ENCODE measurements at regions not wholly inside any gene's neighbourhood (a gene's known extent, or its start where the extent isn't known, plus 50 kb on each side); places are given as distances from the start of the nearest gene placed in this dataset.

DNA sequence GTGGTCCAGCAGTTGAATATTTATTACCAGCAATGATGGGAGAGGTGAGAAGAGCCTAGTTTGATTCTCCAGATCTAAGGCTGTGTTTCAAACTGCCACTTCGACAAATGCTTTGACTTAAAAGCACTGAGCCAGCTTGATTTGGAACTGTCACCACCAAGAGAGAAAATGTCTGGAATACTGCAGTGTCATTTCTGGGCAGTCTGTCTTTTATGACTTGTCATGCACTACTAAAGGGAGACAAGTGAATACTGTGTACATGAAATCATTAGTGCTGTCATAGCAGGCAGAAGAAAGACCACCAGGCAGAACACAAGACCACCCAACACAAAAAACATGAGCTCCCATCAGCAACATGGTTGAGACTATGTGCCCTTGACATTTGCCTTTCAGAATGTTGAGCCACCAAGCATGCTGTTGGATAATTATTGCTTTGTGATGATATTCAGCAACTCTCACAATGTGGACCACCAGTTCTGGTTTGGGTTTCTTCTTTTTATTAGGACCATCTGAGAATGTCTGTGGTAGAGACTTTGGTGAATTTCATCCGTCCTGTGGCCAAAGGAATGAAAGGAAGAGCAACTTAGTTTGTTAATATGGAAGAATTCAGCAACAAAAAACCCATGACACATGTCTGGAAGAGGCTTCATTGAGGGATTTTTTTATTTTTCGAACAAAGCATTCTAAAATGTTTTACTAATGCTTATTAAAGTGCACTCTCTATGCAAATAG, 125.8 kb downstream of the NTMT2 start:
- Histone ChIP-seq H3K36me3 (ENCODE audit: control insufficient read depth in 4 of 4, insufficient read depth in 4 of 4, low read length in 3 of 4) (no peaks in the 10 kb centered on the region), H3K9me3 (ENCODE audit: control extremely low read depth in 1 of 5, control insufficient read depth in 4 of 5, insufficient read depth in 2 of 5, low read depth in 1 of 5, low read length in 4 of 5) (peaks cover 0 to 3% (median 0%) of the 10 kb centered on the region in 5 experiments), H3K27me3 (replicated peaks in 2 of 5; ENCODE audit: control insufficient read depth in 4 of 5, insufficient read depth in 5 of 5, low read length in 4 of 5) (no peaks in the 10 kb centered on the region), H3K27ac (ENCODE audit: insufficient read depth in 1 of 2, low read depth in 1 of 2, low read length in 2 of 2, poor library complexity in 1 of 2, severe bottlenecking in 2 of 2) (no peak overlapping the region), H3K4me3 (ENCODE audit: control insufficient read depth in 1 of 7, extremely low read depth in 1 of 7, insufficient read depth in 4 of 7, low read depth in 2 of 7, low read length in 6 of 7) (no peak overlapping the region), H3K4me1 (ENCODE audit: control extremely low read depth in 1 of 4, control insufficient read depth in 4 of 4, insufficient read depth in 4 of 4, low read length in 3 of 4) (no peaks in the 10 kb centered on the region)
- WGBS (ENCODE audit: insufficient coverage): 100% methylated on average over 1 of the region's 3 CpGs
- ChIA-PET CTCF (no interaction called here), POLR2A (no interaction called here)
- no peak for DNase-seq

DNA sequence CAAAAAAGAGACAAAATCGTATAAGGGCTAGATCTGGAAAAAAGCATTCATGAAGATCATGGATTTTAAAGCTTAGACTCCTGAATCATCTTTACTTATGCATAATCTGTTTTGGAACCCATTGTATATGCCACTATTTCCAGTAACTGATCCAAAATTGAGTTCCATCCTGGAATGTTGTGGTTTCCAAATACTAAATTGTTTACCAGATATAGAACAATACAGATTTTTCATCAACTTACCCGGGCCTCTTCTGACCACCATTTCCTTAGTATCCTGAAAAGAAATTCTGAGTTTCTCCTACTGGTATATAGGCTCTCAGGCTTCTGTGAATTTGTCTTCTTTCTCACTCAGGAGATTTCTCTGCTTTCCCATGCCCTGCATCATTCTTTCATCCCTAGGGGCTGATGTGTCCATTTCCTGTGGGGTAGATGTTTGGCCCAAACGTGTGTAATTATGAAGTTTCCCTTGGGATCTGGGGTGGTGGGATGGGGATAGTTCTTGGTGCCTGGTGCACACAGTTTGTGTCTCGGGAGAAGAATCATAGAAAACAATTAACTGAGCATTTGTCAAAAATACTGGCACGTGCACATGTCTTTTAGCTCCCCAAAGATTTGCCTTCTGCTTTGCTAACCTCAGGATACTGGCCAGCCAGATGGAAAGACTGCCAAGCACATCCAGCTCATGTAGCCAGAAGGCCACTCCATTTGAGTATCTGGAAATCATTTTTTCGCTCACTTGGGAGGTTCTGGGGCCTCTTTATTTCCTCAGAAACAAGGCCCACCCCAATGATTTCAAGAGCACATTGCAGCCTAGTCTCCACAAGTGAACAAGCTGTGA, 127.8 kb downstream of the NTMT2 start:
- CTCF ChIA-PET: no interaction called here
- 83% methylated on average over 4 of the region's 6 CpGs for WGBS (ENCODE audit: insufficient coverage)
- no peaks in the 10 kb centered on the region for H3K27me3 ChIP-seq (replicated peaks in 2 of 5; ENCODE audit: control insufficient read depth in 4 of 5, insufficient read depth in 5 of 5, low read length in 4 of 5)

DNA sequence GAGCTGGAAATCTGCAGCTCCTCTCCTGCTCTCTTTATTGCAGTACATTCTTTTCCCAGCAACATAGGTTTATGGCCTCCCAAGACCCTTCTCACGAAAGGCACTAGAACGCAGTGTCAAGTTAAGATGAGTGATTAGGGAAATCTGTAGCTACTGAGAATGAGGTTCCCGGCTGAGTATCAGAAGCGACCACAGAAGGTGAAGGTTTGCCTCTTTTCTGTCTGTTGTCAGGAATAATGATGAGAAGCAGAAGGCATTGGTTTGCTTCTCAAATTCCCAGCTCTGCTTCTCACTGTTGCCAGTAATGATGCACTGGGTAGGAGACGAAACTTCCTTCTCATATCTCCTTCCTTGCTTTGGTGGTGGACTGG, 128.4 kb downstream of the NTMT2 start:
- Histone ChIP-seq H3K9me3 (ENCODE audit: control extremely low read depth in 1 of 5, control insufficient read depth in 4 of 5, insufficient read depth in 2 of 5, low read depth in 1 of 5, low read length in 4 of 5) (peaks cover 0 to 3% (median 0%) of the 10 kb centered on the region in 5 experiments), H3K27ac (ENCODE audit: insufficient read depth in 1 of 2, low read depth in 1 of 2, low read length in 2 of 2, poor library complexity in 1 of 2, severe bottlenecking in 2 of 2) (no peak overlapping the region), H3K4me1 (ENCODE audit: control extremely low read depth in 1 of 4, control insufficient read depth in 4 of 4, insufficient read depth in 4 of 4, low read length in 3 of 4) (no peaks in the 10 kb centered on the region), H3K36me3 (ENCODE audit: control insufficient read depth in 4 of 4, insufficient read depth in 4 of 4, low read length in 3 of 4) (no peaks in the 10 kb centered on the region), H3K4me3 (ENCODE audit: control insufficient read depth in 1 of 7, extremely low read depth in 1 of 7, insufficient read depth in 4 of 7, low read depth in 2 of 7, low read length in 6 of 7) (no peak overlapping the region), H3K27me3 (replicated peaks in 2 of 5; ENCODE audit: control insufficient read depth in 4 of 5, insufficient read depth in 5 of 5, low read length in 4 of 5) (no peaks in the 10 kb centered on the region)
- ChIA-PET CTCF (no interaction called here), POLR2A (no interaction called here)
- WGBS (ENCODE audit: insufficient coverage): 86% methylated on average over 5 of the region's 5 CpGs
- DNase-seq: no peak

More for the DNA sequence above, 127.8 kb downstream of the NTMT2 start:
- no peak for DNase-seq
- Histone ChIP-seq H3K4me3 (ENCODE audit: control insufficient read depth in 1 of 7, extremely low read depth in 1 of 7, insufficient read depth in 4 of 7, low read depth in 2 of 7, low read length in 6 of 7) (no peak overlapping the region), H3K36me3 (ENCODE audit: control insufficient read depth in 4 of 4, insufficient read depth in 4 of 4, low read length in 3 of 4) (no peaks in the 10 kb centered on the region), H3K4me1 (ENCODE audit: control extremely low read depth in 1 of 4, control insufficient read depth in 4 of 4, insufficient read depth in 4 of 4, low read length in 3 of 4) (no peaks in the 10 kb centered on the region), H3K9me3 (ENCODE audit: control extremely low read depth in 1 of 5, control insufficient read depth in 4 of 5, insufficient read depth in 2 of 5, low read depth in 1 of 5, low read length in 4 of 5) (peaks cover 0 to 3% (median 0%) of the 10 kb centered on the region in 5 experiments), H3K27ac (ENCODE audit: insufficient read depth in 1 of 2, low read depth in 1 of 2, low read length in 2 of 2, poor library complexity in 1 of 2, severe bottlenecking in 2 of 2) (no peak overlapping the region)
- POLR2A ChIA-PET: no interaction called here

DNA sequence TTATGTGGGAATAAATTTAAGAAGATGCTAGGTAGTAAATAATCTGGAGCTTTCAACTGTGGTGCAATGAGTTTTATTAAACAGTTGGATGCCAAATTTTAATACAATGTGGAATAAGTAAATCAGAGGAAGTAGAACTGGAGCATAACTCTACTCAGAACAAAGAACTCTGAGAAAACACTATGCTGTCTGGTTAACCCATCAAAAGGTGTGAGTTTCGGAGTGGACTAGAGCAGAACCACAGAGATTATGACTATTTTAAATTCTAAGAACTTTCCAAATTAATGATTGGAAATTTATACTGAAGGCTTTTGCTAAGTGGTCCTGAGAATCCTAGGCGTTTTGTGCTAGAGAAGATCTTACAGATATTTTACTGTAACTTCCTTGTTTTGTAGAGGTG, 132.2 kb downstream of the NTMT2 start:
- DNase-seq: no peak
- CTCF ChIA-PET: no interaction called here
- H3K36me3 ChIP-seq (ENCODE audit: control insufficient read depth in 4 of 4, insufficient read depth in 4 of 4, low read length in 3 of 4): no peaks in the 10 kb centered on the region
- H3K27me3 ChIP-seq (replicated peaks in 2 of 5; ENCODE audit: control insufficient read depth in 4 of 5, insufficient read depth in 5 of 5, low read length in 4 of 5): no peaks in the 10 kb centered on the region
- POLR2A ChIA-PET: no interaction called here
- H3K27ac ChIP-seq (ENCODE audit: insufficient read depth in 1 of 2, low read depth in 1 of 2, low read length in 2 of 2, poor library complexity in 1 of 2, severe bottlenecking in 2 of 2): no peak overlapping the region
- H3K4me1 ChIP-seq (ENCODE audit: control extremely low read depth in 1 of 4, control insufficient read depth in 4 of 4, insufficient read depth in 4 of 4, low read length in 3 of 4): no peaks in the 10 kb centered on the region
- H3K4me3 ChIP-seq (ENCODE audit: control insufficient read depth in 1 of 7, extremely low read depth in 1 of 7, insufficient read depth in 4 of 7, low read depth in 2 of 7, low read length in 6 of 7): no peak overlapping the region
- WGBS (ENCODE audit: insufficient coverage): 88% methylated on average over 1 of the region's 2 CpGs
- H3K9me3 ChIP-seq (ENCODE audit: control extremely low read depth in 1 of 5, control insufficient read depth in 4 of 5, insufficient read depth in 2 of 5, low read depth in 1 of 5, low read length in 4 of 5): peaks cover 0 to 3% (median 0%) of the 10 kb centered on the region in 5 experiments

DNA sequence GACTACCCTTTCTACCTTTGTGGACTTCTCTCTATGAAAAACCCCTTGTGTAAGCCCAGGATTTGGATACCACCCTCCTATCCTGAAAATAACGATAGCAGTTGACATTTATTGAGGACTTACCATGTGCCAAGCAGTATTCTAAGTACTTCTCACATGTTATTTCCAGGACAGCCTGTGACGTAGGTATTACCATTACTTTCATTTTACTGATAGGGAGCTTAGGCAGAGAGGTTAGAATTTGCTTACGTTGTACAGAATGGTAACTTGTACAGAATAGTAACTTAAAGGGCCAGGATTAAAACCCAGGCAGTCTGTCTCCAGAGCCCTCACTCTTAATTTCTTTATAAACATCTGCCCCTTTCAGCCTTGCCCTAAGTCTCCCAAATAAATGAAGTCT, 138.3 kb downstream of the NTMT2 start:
- DNase-seq: no peak

DNA sequence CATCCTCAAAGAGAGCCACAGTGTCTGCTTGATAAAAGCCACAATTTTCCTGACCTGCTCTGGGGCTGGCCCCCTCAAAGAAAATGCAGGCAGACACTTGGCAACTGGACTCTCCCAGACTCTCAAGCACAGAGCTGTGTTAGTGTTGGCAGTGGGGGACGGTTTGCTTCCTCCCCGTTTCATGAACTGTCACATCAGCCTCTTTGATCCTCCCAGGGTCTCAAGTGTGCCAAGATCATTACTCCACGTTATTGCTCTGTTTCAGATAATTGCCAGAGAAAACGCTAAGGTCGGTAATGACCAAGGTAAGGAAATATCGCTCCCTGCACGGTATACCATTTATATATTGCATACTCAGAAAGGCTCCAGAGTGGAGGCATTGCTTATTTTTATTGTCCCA, 138.8 kb downstream of the NTMT2 start:
- CTCF ChIA-PET: no interaction called here
- no peak overlapping the region for H3K4me3 ChIP-seq (ENCODE audit: control insufficient read depth in 1 of 7, extremely low read depth in 1 of 7, insufficient read depth in 4 of 7, low read depth in 2 of 7, low read length in 6 of 7)
- H3K9me3 ChIP-seq (ENCODE audit: control extremely low read depth in 1 of 5, control insufficient read depth in 4 of 5, insufficient read depth in 2 of 5, low read depth in 1 of 5, low read length in 4 of 5): no peaks in the 10 kb centered on the region
- no peaks in the 10 kb centered on the region for H3K4me1 ChIP-seq (ENCODE audit: control extremely low read depth in 1 of 4, control insufficient read depth in 4 of 4, insufficient read depth in 4 of 4, low read length in 3 of 4)
- POLR2A ChIA-PET: no interaction called here
- no peaks in the 10 kb centered on the region for H3K36me3 ChIP-seq (ENCODE audit: control insufficient read depth in 4 of 4, insufficient read depth in 4 of 4, low read length in 3 of 4)
- 65% methylated on average over 2 of the region's 7 CpGs for WGBS (ENCODE audit: insufficient coverage)
- no peak overlapping the region for H3K27ac ChIP-seq (ENCODE audit: insufficient read depth in 1 of 2, low read depth in 1 of 2, low read length in 2 of 2, poor library complexity in 1 of 2, severe bottlenecking in 2 of 2)
- DNase-seq: no peak
- no peaks in the 10 kb centered on the region for H3K27me3 ChIP-seq (replicated peaks in 2 of 5; ENCODE audit: control insufficient read depth in 4 of 5, insufficient read depth in 5 of 5, low read length in 4 of 5)

More for the DNA sequence above, 138.3 kb downstream of the NTMT2 start:
- Histone ChIP-seq H3K27me3 (replicated peaks in 2 of 5; ENCODE audit: control insufficient read depth in 4 of 5, insufficient read depth in 5 of 5, low read length in 4 of 5) (no peaks in the 10 kb centered on the region), H3K4me1 (ENCODE audit: control extremely low read depth in 1 of 4, control insufficient read depth in 4 of 4, insufficient read depth in 4 of 4, low read length in 3 of 4) (no peaks in the 10 kb centered on the region), H3K27ac (ENCODE audit: insufficient read depth in 1 of 2, low read depth in 1 of 2, low read length in 2 of 2, poor library complexity in 1 of 2, severe bottlenecking in 2 of 2) (no peak overlapping the region), H3K4me3 (ENCODE audit: control insufficient read depth in 1 of 7, extremely low read depth in 1 of 7, insufficient read depth in 4 of 7, low read depth in 2 of 7, low read length in 6 of 7) (no peak overlapping the region), H3K9me3 (ENCODE audit: control extremely low read depth in 1 of 5, control insufficient read depth in 4 of 5, insufficient read depth in 2 of 5, low read depth in 1 of 5, low read length in 4 of 5) (no peaks in the 10 kb centered on the region), H3K36me3 (ENCODE audit: control insufficient read depth in 4 of 4, insufficient read depth in 4 of 4, low read length in 3 of 4) (no peaks in the 10 kb centered on the region)
- ChIA-PET CTCF (no interaction called here), POLR2A (no interaction called here)
- WGBS (ENCODE audit: insufficient coverage): 100% methylated on average over 1 of the region's 3 CpGs

DNA sequence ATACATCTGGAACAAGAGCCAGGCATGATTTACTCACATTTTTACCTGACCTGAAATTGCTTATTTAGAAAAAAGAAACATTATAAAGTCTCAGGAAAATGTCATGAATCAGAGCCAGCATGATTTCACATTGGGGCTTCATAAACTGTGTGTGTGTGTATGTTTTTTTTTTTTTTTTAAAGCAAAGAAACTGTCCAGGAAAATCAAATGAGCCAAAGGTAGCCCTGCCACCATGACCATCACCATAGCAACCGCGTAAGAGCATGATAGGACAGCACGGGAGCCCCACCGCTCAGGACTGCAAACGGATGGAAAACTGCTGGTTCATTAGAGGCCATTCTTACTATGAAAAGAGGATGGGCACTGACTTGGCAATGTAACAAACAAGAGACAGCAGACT, 139.2 kb downstream of the NTMT2 start:
- 67% methylated on average over 2 of the region's 5 CpGs for WGBS (ENCODE audit: insufficient coverage)
- Histone ChIP-seq H3K4me1 (ENCODE audit: control extremely low read depth in 1 of 4, control insufficient read depth in 4 of 4, insufficient read depth in 4 of 4, low read length in 3 of 4) (no peaks in the 10 kb centered on the region), H3K36me3 (ENCODE audit: control insufficient read depth in 4 of 4, insufficient read depth in 4 of 4, low read length in 3 of 4) (no peaks in the 10 kb centered on the region), H3K4me3 (ENCODE audit: control insufficient read depth in 1 of 7, extremely low read depth in 1 of 7, insufficient read depth in 4 of 7, low read depth in 2 of 7, low read length in 6 of 7) (no peak overlapping the region), H3K27ac (ENCODE audit: insufficient read depth in 1 of 2, low read depth in 1 of 2, low read length in 2 of 2, poor library complexity in 1 of 2, severe bottlenecking in 2 of 2) (no peak overlapping the region), H3K27me3 (replicated peaks in 2 of 5; ENCODE audit: control insufficient read depth in 4 of 5, insufficient read depth in 5 of 5, low read length in 4 of 5) (no peaks in the 10 kb centered on the region), H3K9me3 (ENCODE audit: control extremely low read depth in 1 of 5, control insufficient read depth in 4 of 5, insufficient read depth in 2 of 5, low read depth in 1 of 5, low read length in 4 of 5) (no peaks in the 10 kb centered on the region)
- no peak for DNase-seq
- ChIA-PET CTCF (no interaction called here), POLR2A (no interaction called here)
